Endothelial cell (in vitro differentiated cells): ENCODE measurements at regions not wholly inside any gene's neighbourhood (a gene's known extent, or its start where the extent isn't known, plus 50 kb on each side); places are given as distances from the start of the nearest gene placed in this dataset.

Experiments
- DNase-seq: peaks from one replicate; pipeline ENCODE4 v3.0.0; 2021; ENCODE audit warnings: low spot score
- H3K27ac Mint-ChIP-seq: one replicate; pipeline ENCODE4 v1.8.0; 2021; ENCODE audit warnings: mixed read lengths, inconsistent platforms; ENCODE audit not compliant: unreplicated experiment
- H3K27me3 Mint-ChIP-seq: one replicate; pipeline ENCODE4 v1.8.0; 2021; ENCODE audit warnings: mild to moderate bottlenecking, moderate library complexity, mixed read lengths, inconsistent platforms; ENCODE audit not compliant: unreplicated experiment
- H3K36me3 Mint-ChIP-seq: one replicate; pipeline ENCODE4 v1.8.0; 2021; ENCODE audit warnings: mild to moderate bottlenecking, low read depth, mixed read lengths, inconsistent platforms; ENCODE audit not compliant: unreplicated experiment
- H3K4me1 Mint-ChIP-seq: one replicate; pipeline ENCODE4 v1.8.0; 2021; ENCODE audit warnings: mild to moderate bottlenecking, mixed read lengths, inconsistent platforms; ENCODE audit not compliant: unreplicated experiment
- H3K4me3 Mint-ChIP-seq: one replicate; pipeline ENCODE4 v1.8.0; 2021; ENCODE audit warnings: mild to moderate bottlenecking, mixed read lengths, inconsistent platforms; ENCODE audit not compliant: unreplicated experiment
- H3K9me3 Mint-ChIP-seq: one replicate; pipeline ENCODE4 v1.8.0; 2021; ENCODE audit warnings: mixed read lengths, inconsistent platforms; ENCODE audit not compliant: unreplicated experiment
- CTCF ChIP-seq: fragments of 200-600 bp; sonication (generic); IDR thresholded peaks from one replicate; pipeline ENCODE4 v1.5.0; 2021; ENCODE audit warnings: antibody characterized with exemption; ENCODE audit not compliant: unreplicated experiment

GRCh38 chr18:39737869-39738268, 2172.3 kb upstream of the CELF4 start:
- Mint-ChIP-seq H3K27ac (no peak overlapping the region), H3K9me3 (no peaks in the 10 kb centered on the region), H3K4me3 (no peak overlapping the region), H3K36me3 (no peaks in the 10 kb centered on the region), H3K27me3 (no peaks in the 10 kb centered on the region), H3K4me1 (no peaks in the 10 kb centered on the region)
- TF ChIP-seq CTCF: no peak
- DNase-seq: no peak

- H3K27ac Mint-ChIP-seq: no peak overlapping the region
- H3K9me3 Mint-ChIP-seq: no peaks in the 10 kb centered on the region
- H3K36me3 Mint-ChIP-seq: no peaks in the 10 kb centered on the region
- DNase-seq: no peak
- no peaks in the 10 kb centered on the region for H3K4me1 Mint-ChIP-seq
- TF ChIP-seq CTCF: no peak
- H3K4me3 Mint-ChIP-seq: no peak overlapping the region
- H3K27me3 Mint-ChIP-seq: no peaks in the 10 kb centered on the region
These were observed 2167.3 kb upstream of the CELF4 start for GRCh38 chr18:39732918-39733317.

- Mint-ChIP-seq H3K27me3 (no peaks in the 10 kb centered on the region), H3K36me3 (no peaks in the 10 kb centered on the region), H3K9me3 (no peaks in the 10 kb centered on the region), H3K4me3 (no peak overlapping the region), H3K27ac (no peak overlapping the region), H3K4me1 (no peaks in the 10 kb centered on the region)
- TF ChIP-seq CTCF: no peak
- no peak for DNase-seq
These were observed 2165.0 kb upstream of the CELF4 start for GRCh38 chr18:39730606-39731005.

- Mint-ChIP-seq H3K27ac (no peak overlapping the region), H3K36me3 (no peaks in the 10 kb centered on the region), H3K9me3 (no peaks in the 10 kb centered on the region), H3K4me3 (no peak overlapping the region), H3K4me1 (peaks cover 2% of the 10 kb centered on the region), H3K27me3 (no peaks in the 10 kb centered on the region)
- no peak for TF ChIP-seq CTCF
- DNase-seq: no peak
These were observed 2159.1 kb upstream of the CELF4 start for GRCh38 chr18:39724652-39725051.

GRCh38 chr18:39721712-39722111, 2156.1 kb upstream of the CELF4 start:
- H3K4me3 Mint-ChIP-seq: no peak overlapping the region
- no peaks in the 10 kb centered on the region for H3K9me3 Mint-ChIP-seq
- peaks cover 2% of the 10 kb centered on the region for H3K4me1 Mint-ChIP-seq
- H3K27ac Mint-ChIP-seq: no peak overlapping the region
- H3K36me3 Mint-ChIP-seq: no peaks in the 10 kb centered on the region
- H3K27me3 Mint-ChIP-seq: no peaks in the 10 kb centered on the region
- TF ChIP-seq CTCF: no peak
- DNase-seq: no peak
